HG02588 (cell line): ENCODE measurements at regions not wholly inside any gene's neighbourhood (a gene's known extent, or its start where the extent isn't known, plus 50 kb on each side); places are given as distances from the start of the nearest gene placed in this dataset.
"Not testable (repeated sequence)": the region's sequence is repeated elsewhere in the genome, so short reads cannot be mapped to it uniquely, and the experiment has no call there.

Source experiments
- ATAC-seq: cut with Tn5 transposase; IDR thresholded peaks from one replicate; pipeline ENCODE4 v1.9.1; 2021; ENCODE audit warnings: mild to moderate bottlenecking, moderate library complexity; ENCODE audit not compliant: unreplicated experiment

DNA sequence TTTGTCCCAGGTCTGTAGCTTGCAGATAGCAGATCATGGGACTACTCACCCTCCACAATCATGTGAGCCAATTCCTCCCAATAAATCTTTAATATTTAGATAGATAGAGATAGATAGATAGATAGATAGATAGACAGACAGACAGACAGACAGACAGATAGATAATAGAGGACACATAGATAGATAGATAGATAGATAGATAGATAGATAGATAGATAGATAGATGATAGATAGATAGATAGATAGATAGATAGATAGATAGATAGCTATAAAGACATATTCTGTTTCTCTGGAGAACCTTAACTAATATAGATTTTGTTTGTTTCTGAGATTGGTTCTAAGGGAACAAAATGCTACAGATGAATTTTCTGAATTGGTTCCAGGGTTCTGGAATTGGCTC is 82.3 kb upstream of the PRDX6 start:
- not testable (repeated sequence) for ATAC-seq

- no peak for ATAC-seq
These were observed 81.4 kb upstream of the PRDX6 start for GRCh38 chr1:173395762-173396161.

- ATAC-seq = no peak
These were observed 76.6 kb upstream of the PRDX6 start for GRCh38 chr1:173400387-173400995.

DNA sequence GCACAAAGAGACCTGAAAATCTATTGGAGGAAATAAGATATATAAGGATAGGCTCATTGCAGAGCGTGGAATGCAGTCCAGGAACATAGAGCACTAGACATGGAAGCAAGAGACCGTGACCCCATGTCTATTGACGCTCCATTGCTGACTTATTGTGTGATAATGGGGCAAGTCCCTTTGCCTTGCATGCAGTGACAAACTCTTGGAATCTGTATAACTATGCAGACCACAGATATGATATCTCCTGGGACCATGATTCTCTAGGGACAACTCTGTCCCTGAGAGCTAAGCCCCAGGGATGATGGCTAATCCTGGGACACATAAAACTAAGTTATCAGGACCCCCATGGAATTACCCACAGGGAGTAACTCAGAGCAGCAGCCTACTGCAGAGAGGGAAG is 73.1 kb upstream of the PRDX6 start:
- ATAC-seq = no peak

GRCh38 chr1:173405281-173405680 is 71.9 kb upstream of the PRDX6 start:
- no peak for ATAC-seq

DNA sequence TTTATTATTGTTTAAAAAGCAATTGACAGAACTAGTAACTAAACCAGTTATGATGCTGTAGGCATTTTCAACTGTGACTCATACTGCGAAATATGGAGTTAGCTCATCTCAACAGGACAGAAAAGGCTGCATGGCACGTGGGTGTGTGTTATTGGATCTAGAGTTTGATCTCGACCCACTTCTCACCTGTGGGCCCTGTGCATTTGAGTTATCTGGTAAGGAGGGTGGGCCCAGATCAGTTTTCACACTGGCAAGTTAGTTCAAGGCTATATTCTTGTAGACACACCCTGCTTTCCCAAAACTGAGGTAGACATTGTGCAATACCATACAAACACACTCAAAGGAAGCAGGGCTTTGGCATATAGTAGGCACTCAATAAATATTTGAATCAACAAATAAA is 71.3 kb upstream of the PRDX6 start:
- no peak for ATAC-seq

DNA sequence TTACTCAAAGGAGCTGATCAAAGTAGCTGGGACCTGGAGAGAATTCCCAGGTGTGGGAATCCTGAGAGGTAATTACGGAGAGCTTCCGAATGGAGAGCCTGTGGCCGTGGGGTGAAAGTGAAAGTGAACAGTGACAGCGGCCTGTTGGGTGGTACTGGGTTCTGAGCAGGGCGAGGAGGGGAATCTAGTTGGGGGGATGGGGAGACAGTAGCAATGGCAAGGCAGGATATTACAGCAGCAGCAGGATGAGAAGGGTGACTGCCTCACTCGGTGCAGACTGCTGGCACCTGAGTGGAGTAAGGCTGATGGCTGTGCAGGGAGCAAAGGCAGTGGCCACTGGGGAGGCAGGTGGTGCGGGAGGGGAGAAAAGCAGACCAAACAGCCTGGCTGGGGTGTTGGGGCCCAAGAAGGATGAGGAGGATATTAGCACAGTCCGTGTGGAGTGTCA is 70.3 kb upstream of the PRDX6 start:
- ATAC-seq = no peak

DNA sequence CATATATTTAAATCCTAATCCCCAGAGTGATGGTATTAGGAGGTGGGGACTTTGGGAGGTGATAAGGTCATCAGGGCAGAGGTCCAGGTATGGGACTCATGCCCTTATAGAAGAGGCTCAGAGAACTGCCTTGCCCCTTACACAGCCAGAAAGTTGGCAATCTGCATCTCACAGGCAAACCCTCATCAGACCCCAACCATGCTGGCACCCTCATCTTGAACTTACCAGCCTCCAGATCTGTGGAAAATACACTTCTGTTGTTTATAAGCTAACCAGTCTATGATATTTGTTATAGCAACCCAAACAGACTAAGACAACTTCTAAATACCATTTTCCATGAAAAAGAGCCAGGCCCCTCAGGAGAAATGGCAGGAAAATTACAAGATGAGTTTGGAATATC is 69.3 kb upstream of the PRDX6 start:
- no peak for ATAC-seq

DNA sequence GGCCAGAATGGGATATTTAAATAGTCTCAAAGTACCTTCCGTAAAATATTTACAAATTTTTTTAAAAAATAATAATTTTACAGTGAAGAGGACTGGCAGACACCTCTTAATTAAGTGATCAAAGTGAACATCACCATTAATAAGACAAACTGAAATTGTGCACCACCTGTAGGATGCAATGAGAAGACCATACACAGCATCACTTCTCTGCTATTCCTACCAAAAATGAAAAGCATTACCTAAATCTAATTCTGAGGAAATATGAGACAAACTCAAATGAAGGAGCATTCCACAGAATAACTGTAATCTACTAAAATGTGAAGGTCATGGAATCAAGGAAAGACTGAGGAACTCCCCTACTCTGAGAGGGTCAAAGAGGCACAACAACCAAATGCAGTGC is 68.2 kb upstream of the PRDX6 start:
- no peak for ATAC-seq

GRCh38 chr1:173409613-173410012 is 67.5 kb upstream of the PRDX6 start:
- ATAC-seq = no peak

DNA sequence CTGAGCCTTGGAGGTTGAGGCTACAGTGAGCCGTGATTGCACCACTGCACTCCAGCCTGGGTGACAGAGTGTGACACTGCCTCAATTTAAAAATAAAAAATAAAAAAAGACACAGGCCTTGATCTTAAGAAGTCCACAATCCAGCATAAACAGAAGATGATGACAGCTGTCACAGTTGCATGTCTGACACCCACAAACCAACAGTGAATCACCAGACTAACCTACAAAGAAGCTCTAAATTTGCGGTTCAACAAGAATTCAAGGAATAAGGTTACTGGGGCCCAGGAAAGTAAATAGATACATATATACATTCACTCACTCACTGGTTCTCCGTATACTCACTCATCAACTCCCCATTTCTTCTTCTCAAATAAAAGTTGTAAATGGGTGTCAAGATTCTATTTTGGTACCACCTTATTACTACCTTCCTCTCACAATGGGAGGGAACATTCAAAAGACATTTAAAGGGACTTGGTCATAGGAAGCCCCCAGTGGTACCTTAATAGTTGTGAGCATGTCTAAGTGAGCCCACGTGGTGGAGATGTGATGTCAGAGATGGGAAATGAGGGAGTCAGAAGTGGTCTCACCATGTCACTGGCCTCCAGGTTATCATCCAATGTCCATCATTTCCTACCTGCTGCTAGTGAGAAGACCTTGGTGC is 66.9 kb upstream of the PRDX6 start:
- peak; percentile 8 for ATAC-seq

- peak; percentile 68 for ATAC-seq
These were observed 66.3 kb upstream of the PRDX6 start for GRCh38 chr1:173410794-173411236.

DNA sequence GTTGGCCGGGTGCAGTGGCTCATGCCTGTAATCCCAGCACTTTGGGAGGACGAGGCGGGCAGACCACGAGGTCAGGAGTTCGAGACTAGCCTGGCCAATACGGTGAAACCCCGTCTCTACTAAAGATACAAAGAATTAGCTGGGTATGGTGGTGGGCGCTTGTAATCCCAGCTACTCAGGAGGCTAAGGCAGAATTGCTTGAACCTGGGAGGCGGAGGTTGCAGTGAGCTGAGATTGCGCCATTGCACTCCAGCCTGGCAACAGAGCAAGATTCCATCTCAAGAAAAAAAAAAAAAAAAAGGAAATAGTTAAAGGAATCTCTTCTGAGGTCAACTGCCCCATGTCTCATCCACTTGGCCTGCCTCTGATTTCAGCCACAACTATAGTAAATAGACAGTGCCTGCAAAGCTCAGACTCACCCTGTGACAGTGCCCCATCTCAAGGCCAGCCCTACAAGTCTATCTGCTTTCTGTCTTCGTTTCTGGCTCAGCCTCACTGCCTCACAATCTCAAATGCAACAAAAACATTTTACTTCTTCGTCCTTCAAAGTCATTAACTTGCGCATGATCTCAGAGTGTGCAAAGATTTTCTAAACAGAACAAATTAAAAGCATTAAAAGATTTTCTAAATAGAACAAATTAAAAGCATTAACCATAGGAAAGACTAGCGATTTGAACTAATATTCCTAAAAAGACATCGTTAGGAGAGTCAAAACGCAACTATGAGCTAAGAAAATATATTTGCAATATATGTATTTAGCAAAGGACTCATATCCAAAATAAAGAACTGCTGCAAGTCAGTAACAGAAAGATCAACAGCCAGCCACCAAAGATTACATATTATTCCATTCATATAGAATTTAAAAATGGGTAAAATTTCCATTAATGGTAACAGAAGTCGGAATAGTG is 65.0 kb upstream of the PRDX6 start:
- no peak for ATAC-seq

DNA sequence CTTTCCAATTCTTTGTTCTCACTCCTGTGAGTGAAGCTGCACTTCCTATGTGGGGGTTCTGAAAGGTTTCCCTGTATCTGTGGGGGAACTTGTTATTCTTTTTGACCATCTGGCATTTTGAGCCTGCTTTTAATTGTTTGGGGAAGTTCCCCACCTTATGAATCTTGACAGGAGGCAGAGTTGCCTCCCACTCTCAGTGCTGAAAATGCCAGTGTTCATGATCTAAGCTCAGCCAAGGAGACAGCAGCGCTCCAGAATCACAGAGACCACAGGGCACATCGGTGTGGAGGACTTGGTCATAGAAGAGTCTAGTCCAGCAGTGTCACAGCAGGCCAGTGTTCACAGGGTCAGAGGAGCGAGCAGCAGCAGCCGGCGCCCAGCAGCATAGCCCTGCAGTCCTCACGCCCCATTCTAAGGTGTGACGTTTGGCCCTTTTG is 63.8 kb upstream of the PRDX6 start:
- no peak for ATAC-seq

DNA sequence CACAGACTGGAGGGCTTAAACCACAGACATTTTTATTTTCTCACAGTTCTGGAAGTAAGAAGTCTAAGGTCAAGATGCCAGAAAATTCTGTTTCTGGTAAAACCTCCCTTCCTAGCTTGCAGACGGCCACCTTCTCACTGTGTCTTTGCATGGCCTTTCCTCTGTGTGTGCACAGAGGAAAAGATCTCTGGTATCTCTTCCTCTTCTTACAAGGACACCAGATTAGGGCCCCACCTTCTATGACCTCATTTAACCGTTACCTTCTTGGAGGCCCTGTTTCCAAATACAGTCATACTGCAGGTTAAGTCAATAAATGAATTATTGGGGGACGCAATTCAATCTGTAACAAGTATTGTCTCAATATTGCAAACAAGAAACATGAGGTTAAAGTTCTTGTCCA is 63.0 kb upstream of the PRDX6 start:
- peak; percentile 28 for ATAC-seq

- ATAC-seq = no peak
These were observed 62.5 kb upstream of the PRDX6 start for GRCh38 chr1:173414539-173415226.

DNA sequence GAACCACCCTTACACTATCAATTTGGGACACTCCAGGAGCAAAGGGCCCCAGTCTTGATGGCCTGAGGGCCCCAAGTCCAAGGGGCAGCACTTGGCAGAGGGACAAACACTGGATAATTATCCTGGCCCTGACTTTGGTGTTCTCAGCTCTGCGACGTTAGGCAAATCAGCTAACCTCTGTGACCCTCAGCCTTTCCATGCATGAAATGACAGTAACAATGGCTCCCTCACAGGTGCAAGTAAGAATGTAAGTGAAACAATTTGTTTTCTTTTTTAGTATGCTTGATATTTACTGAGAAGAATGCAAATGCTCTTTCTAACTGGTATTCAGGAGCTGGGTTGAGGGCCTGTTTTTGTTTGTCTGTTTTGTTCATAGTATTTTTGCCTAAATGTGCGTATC is 61.6 kb upstream of the PRDX6 start:
- peak; percentile 31 for ATAC-seq

DNA sequence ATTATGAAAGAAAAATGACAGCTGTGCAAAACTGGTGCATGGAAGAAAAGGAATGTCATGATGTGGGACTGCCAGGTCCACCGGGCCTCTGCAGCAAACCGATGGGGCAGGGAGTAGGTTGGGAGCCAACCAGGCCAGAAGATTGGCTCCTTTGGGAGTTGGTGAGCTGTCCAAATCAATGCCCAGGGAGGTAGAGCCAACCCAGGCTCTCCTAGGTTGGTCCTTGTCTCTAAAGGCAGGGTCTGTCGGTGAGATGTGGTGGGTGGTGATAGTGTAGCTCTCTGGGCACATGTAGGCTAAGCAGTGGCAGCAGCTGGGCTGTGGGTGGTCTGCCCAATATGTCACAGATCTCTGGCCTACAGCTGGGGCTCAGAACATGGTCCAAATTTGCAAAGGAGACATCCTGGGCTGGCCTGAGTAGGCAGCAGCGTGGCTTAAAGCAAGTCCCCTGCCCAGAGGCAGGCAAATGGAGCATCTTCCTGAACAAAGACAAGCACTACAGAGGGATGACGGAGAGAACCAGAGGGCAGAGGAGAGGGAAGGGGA is 61.2 kb upstream of the PRDX6 start:
- no peak for ATAC-seq

DNA sequence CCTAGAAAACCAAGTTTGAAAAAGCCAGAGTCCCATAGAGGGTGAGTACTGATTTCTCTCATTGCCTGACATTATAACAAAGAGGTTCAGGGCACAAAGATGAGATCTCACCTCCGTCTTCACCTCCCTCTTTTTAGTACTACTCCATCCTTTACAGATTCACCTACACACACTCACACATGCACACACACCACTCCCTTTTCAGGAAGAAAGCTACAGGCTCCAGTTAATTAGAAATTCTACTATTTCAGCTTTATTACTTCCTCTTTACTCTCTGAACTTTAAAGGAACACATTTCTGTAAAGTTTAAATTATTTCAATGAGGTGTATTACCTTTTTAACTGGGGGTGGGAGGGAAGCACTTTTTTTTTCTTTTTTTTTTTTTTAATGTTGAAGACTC is 59.6 kb upstream of the PRDX6 start:
- ATAC-seq = no peak

DNA sequence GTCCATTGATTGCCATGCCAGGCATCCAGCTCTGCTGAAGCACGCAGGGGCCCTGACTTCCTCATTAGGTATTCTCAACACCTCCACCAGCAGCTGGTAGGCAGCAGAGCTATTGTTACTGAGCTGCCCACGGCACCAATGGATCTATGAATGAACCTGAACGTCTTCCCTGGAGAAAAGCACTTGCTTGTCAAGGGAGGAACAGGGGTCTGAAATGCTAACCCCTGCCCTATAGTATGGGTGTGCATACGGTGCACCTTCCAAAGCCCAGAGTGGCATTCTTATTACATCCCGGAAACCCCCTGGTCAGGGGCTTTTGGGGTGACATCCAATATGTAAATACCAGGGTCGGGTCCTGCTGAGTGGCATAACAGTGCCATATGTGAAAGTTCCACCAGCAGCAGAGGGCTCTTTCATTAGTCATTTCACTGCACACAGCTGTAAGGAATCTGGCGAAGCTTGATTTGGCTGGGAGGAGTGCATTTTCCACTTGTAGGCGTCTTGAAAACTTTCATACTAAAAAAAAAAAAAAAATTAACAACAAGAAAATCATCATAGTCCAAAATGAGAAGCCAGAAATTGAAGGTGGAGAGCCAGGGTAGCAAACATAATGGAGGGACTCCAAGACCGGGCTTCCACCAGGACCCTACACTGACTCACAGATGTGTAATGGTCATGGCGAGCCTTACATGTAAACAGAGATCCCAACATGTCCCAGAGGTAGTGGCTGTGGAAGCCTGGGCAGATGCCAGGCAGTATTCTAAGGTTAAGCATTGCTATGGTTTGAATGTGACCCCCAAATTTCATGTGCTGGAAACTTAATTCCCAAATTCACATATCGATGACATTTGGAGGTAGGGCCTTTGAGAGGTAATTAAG is 58.8 kb upstream of the PRDX6 start:
- peak; percentile 42 for ATAC-seq
